Caco-2 (cell line): ENCODE measurements at regions not wholly inside any gene's neighbourhood (a gene's known extent, or its start where the extent isn't known, plus 50 kb on each side); places are given as distances from the start of the nearest gene placed in this dataset.

ENCODE experiments used
- BruUV-seq: library from RNA; stranded (reverse); fragments of 400-500 nt; replicated peaks from 2 replicates; lab custom pipeline; 2021; lab: Mats Ljungman, UMichigan
- CTCF ChIA-PET: fragments of 300-600 bp; sonication (Branson Sonifier 250); formaldehyde crosslinking; loops from one replicate; lab custom pipeline; 2022; ENCODE audit warnings: antibody characterized with exemption; lab: Charles Lee
- POLR2A ChIA-PET: fragments of 300-600 bp; sonication (Branson Sonifier 250); formaldehyde crosslinking; loops from one replicate; lab custom pipeline; 2022; ENCODE audit warnings: antibody characterized with exemption; lab: Charles Lee
- DNase-seq, 2 experiments: peaks; one replicate each; pipeline versions ENCODE4 v3.0.0 to v3.0.0-alpha.2; 2020 to 2022
- H3K27me3 ChIP-seq: replicated peaks from 2 replicates; pipeline ENCODE4 v1.6.0; 2011; ENCODE audit warnings: low read length; ENCODE audit not compliant: control insufficient read depth, insufficient read depth
- H3K36me3 ChIP-seq: 2 replicates; pipeline ENCODE4 v1.5.1; 2011; ENCODE audit warnings: low read length; ENCODE audit not compliant: control insufficient read depth, insufficient read depth
- H3K4me1 ChIP-seq: fragments of 250-450 bp; sonication (Bioruptor Pico); 2 replicates; pipeline ENCODE4 v1.5.1; 2020; ENCODE audit warnings: mild to moderate bottlenecking
- H3K4me3 ChIP-seq: 2 replicates; pipeline ENCODE4 v1.5.1; 2011; ENCODE audit warnings: low read depth, mild to moderate bottlenecking, control low read depth, low read length
- H3K9me3 ChIP-seq: fragments of 250-450 bp; sonication (Bioruptor Pico); 2 replicates; pipeline ENCODE4 v1.5.1; 2020; ENCODE audit warnings: mild to moderate bottlenecking, moderate library complexity
- H3K27ac Mint-ChIP-seq: one replicate; pipeline ENCODE4 v1.8.0; 2022; ENCODE audit warnings: mixed read lengths; ENCODE audit not compliant: unreplicated experiment
- H3K27me3 Mint-ChIP-seq: one replicate; pipeline ENCODE4 v1.8.0; 2022; ENCODE audit warnings: mixed read lengths; ENCODE audit not compliant: insufficient read depth, unreplicated experiment
- H3K36me3 Mint-ChIP-seq: one replicate; pipeline ENCODE4 v1.8.0; 2022; ENCODE audit warnings: mild to moderate bottlenecking, mixed read lengths; ENCODE audit not compliant: insufficient read depth, unreplicated experiment
- H3K4me1 Mint-ChIP-seq: one replicate; pipeline ENCODE4 v1.8.0; 2022; ENCODE audit warnings: low read depth, mixed read lengths; ENCODE audit not compliant: unreplicated experiment
- H3K4me3 Mint-ChIP-seq: one replicate; pipeline ENCODE4 v1.8.0; 2022; ENCODE audit warnings: mild to moderate bottlenecking, moderate library complexity, mixed read lengths; ENCODE audit not compliant: unreplicated experiment
- H3K9me3 Mint-ChIP-seq: one replicate; pipeline ENCODE4 v1.8.0; 2022; ENCODE audit warnings: mixed read lengths; ENCODE audit not compliant: unreplicated experiment
- CTCF ChIP-seq, 2 experiments: fragments of 200-600 bp in 1 of 2; IDR thresholded peaks; 1 replicate in 1 of 2; 2 replicates in 1 of 2; pipeline versions ENCODE4 v1.5.1 to v1.8.0; 2011 to 2022; ENCODE audit warnings: antibody characterized with exemption in 1 of 2, control low read depth in 1 of 2, inconsistent platforms in 1 of 2, low read depth in 1 of 2, low read length in 1 of 2, mild to moderate bottlenecking in 1 of 2, moderate library complexity in 1 of 2; ENCODE audit not compliant: insufficient read depth in 1 of 2, severe bottlenecking in 1 of 2, unreplicated experiment in 1 of 2
- intact Hi-C: fragments of 100-400 bp; cut with micrococcal nuclease; formaldehyde crosslinking; loops from one replicate; pipeline ENCODE4 v1.10.0; 2022; ENCODE audit not compliant: unreplicated experiment

GRCh38 chr9:82161876-82162275, 173.3 kb downstream of the SPATA31D1 start:
- no peak for DNase-seq
- TF ChIP-seq CTCF (IDR thresholded peaks at IDR 0.05; ENCODE audit: insufficient read depth in 1 of 2, low read depth in 1 of 2, low read length in 1 of 2, severe bottlenecking in 1 of 2, unreplicated experiment in 1 of 2): no peak
- Mint-ChIP-seq H3K27ac (no peak overlapping the region), H3K4me3 (no peak overlapping the region), H3K27me3 (peaks cover 5% of the 10 kb centered on the region), H3K36me3 (no peaks in the 10 kb centered on the region), H3K9me3 (no peaks in the 10 kb centered on the region), H3K4me1 (no peaks in the 10 kb centered on the region)
- H3K36me3 ChIP-seq: no peaks in the 10 kb centered on the region
- H3K9me3 ChIP-seq: no peaks in the 10 kb centered on the region
- no peaks in the 10 kb centered on the region for H3K27me3 ChIP-seq
- ChIA-PET CTCF (no interaction called here), POLR2A (no interaction called here)
- H3K4me3 ChIP-seq: no peak overlapping the region
- intact Hi-C loops: no loop called here
- no TSS peak for BruUV-seq
- no peaks in the 10 kb centered on the region for H3K4me1 ChIP-seq

- intact Hi-C loops: no loop called here
These were observed 175.6 kb downstream of the SPATA31D1 start for GRCh38 chr9:82164159-82164558.

GRCh38 chr9:82167296-82167695, 178.7 kb downstream of the SPATA31D1 start:
- H3K9me3 ChIP-seq: no peaks in the 10 kb centered on the region
- H3K4me1 Mint-ChIP-seq: no peaks in the 10 kb centered on the region
- no peaks in the 10 kb centered on the region for H3K27me3 ChIP-seq
- no peaks in the 10 kb centered on the region for H3K4me1 ChIP-seq
- CTCF ChIA-PET: no interaction called here
- H3K27ac Mint-ChIP-seq: no peak overlapping the region
- no TSS peak for BruUV-seq
- no peak for TF ChIP-seq CTCF (IDR thresholded peaks at IDR 0.05; ENCODE audit: insufficient read depth in 1 of 2, low read depth in 1 of 2, low read length in 1 of 2, severe bottlenecking in 1 of 2, unreplicated experiment in 1 of 2)
- POLR2A ChIA-PET: no interaction called here
- no peak overlapping the region for H3K4me3 ChIP-seq
- H3K36me3 ChIP-seq: no peaks in the 10 kb centered on the region
- no peaks in the 10 kb centered on the region for H3K9me3 Mint-ChIP-seq
- DNase-seq: no peak
- no peaks in the 10 kb centered on the region for H3K27me3 Mint-ChIP-seq
- intact Hi-C loops: no loop called here
- no peak overlapping the region for H3K4me3 Mint-ChIP-seq
- no peaks in the 10 kb centered on the region for H3K36me3 Mint-ChIP-seq

More at GRCh38 chr9:82164159-82164558, 175.6 kb downstream of the SPATA31D1 start:
- Mint-ChIP-seq H3K27me3 (peaks cover 5% of the 10 kb centered on the region), H3K36me3 (no peaks in the 10 kb centered on the region), H3K4me1 (no peaks in the 10 kb centered on the region), H3K27ac (no peak overlapping the region), H3K4me3 (no peak overlapping the region), H3K9me3 (no peaks in the 10 kb centered on the region)
- H3K36me3 ChIP-seq: no peaks in the 10 kb centered on the region
- no peaks in the 10 kb centered on the region for H3K27me3 ChIP-seq
- ChIA-PET POLR2A (no interaction called here), CTCF (no interaction called here)
- no TSS peak for BruUV-seq
- no peaks in the 10 kb centered on the region for H3K4me1 ChIP-seq
- TF ChIP-seq CTCF (IDR thresholded peaks at IDR 0.05; ENCODE audit: insufficient read depth in 1 of 2, low read depth in 1 of 2, low read length in 1 of 2, severe bottlenecking in 1 of 2, unreplicated experiment in 1 of 2): no peak
- H3K9me3 ChIP-seq: no peaks in the 10 kb centered on the region
- no peak overlapping the region for H3K4me3 ChIP-seq
- DNase-seq: no peak
